ENCODE measurements at regions not wholly inside any gene's neighbourhood (a gene's known extent, or its start where the extent isn't known, plus 50 kb on each side); places are given as distances from the start of the nearest gene placed in this dataset.
"Not testable (repeated sequence)": the region's sequence is repeated elsewhere in the genome, so short reads cannot be mapped to it uniquely, and the experiment has no call there.

- no peak for DNase-seq (ENCODE audit: low spot score)
Measured at GRCh38 chr18:76604108-76604934, 109.3 kb upstream of the ZNF516 start.

GRCh38 chr18:76602191-76602590, 107.1 kb upstream of the ZNF516 start:
- DNase-seq (ENCODE audit: low spot score), result no peak

GRCh38 chr18:76600076-76600475, 105.0 kb upstream of the ZNF516 start:
- not testable (repeated sequence) for DNase-seq (ENCODE audit: low spot score)

GRCh38 chr18:76594966-76595365, 99.9 kb upstream of the ZNF516 start:
- DNase-seq (ENCODE audit: low spot score), result no peak

GRCh38 chr18:76593843-76594242, 98.8 kb upstream of the ZNF516 start:
- no peak for DNase-seq (ENCODE audit: low spot score)

- DNase-seq (ENCODE audit: low spot score), result no peak
Measured at GRCh38 chr18:76592981-76593381, 97.9 kb upstream of the ZNF516 start.

- DNase-seq (ENCODE audit: low spot score), result no peak
Measured at GRCh38 chr18:76592096-76592495, 97.1 kb upstream of the ZNF516 start.

GRCh38 chr18:76589866-76590265, 94.8 kb upstream of the ZNF516 start:
- DNase-seq (ENCODE audit: low spot score), result no peak

GRCh38 chr18:76589316-76589715, 94.3 kb upstream of the ZNF516 start:
- no peak for DNase-seq (ENCODE audit: low spot score)

GRCh38 chr18:76588601-76589226, 93.7 kb upstream of the ZNF516 start:
- no peak for DNase-seq (ENCODE audit: low spot score)

GRCh38 chr18:76587879-76588271, 92.8 kb upstream of the ZNF516 start:
- DNase-seq (ENCODE audit: low spot score), result no peak

GRCh38 chr18:76587147-76587878, 92.3 kb upstream of the ZNF516 start:
- DNase-seq (ENCODE audit: low spot score), result no peak

- DNase-seq (ENCODE audit: low spot score), result no peak
Measured at GRCh38 chr18:76584414-76585310, 89.6 kb upstream of the ZNF516 start.

GRCh38 chr18:76581261-76581660, 86.2 kb upstream of the ZNF516 start:
- no peak for DNase-seq (ENCODE audit: low spot score)

GRCh38 chr18:76580288-76580962, 85.4 kb upstream of the ZNF516 start:
- no peak for DNase-seq (ENCODE audit: low spot score)

GRCh38 chr18:76579301-76579695, 84.3 kb upstream of the ZNF516 start:
- DNase-seq (ENCODE audit: low spot score), result no peak

- DNase-seq (ENCODE audit: low spot score), result no peak
Measured at GRCh38 chr18:76578571-76579300, 83.7 kb upstream of the ZNF516 start.

- peak; percentile 67 for DNase-seq (ENCODE audit: low spot score)
Measured at GRCh38 chr18:76573325-76574025, 78.4 kb upstream of the ZNF516 start.

GRCh38 chr18:76572518-76573247, 77.6 kb upstream of the ZNF516 start:
- DNase-seq (ENCODE audit: low spot score), result no peak

All from GM03348 (cell line).